Spleen (tissue), 11 donors: ENCODE measurements at regions not wholly inside any gene's neighbourhood (a gene's known extent, or its start where the extent isn't known, plus 50 kb on each side); places are given as distances from the start of the nearest gene placed in this dataset.

Experiments
- DNase-seq: peaks from one replicate; pipeline ENCODE4 v3.0.0-alpha.2; 2020
- H3K27ac ChIP-seq, 8 donors: fragments of 200-600 bp; sonication (generic) in 7 of 8; 1 replicate in 4 of 8; 2 replicates in 4 of 8; pipeline versions ENCODE4 v1.5.0 to v1.8.0; 2016 to 2021; ENCODE audit warnings: inconsistent platforms in 4 of 8, mild to moderate bottlenecking in 4 of 8, moderate library complexity in 1 of 8
- H3K27me3 ChIP-seq, 7 donors: fragments of 200-600 bp; sonication (generic) in 6 of 7; replicated peaks in 1 of 7; 1 replicate in 4 of 7; 2 replicates in 3 of 7; pipeline versions ENCODE4 v1.5.0 to v1.8.0; 2016 to 2021; ENCODE audit warnings: inconsistent platforms in 3 of 7, mild to moderate bottlenecking in 1 of 7
- H3K36me3 ChIP-seq, 6 donors: fragments of 200-600 bp; sonication (generic) in 5 of 6; 1 replicate in 4 of 6; 2 replicates in 2 of 6; pipeline versions ENCODE4 v1.5.0 to v1.8.0; 2016 to 2021; ENCODE audit warnings: inconsistent platforms in 2 of 6
- H3K4me1 ChIP-seq, 6 donors: fragments of 200-600 bp; sonication (generic) in 5 of 6; 1 replicate in 3 of 6; 2 replicates in 3 of 6; pipeline versions ENCODE4 v1.5.0 to v1.8.0; 2016 to 2021; ENCODE audit warnings: inconsistent platforms in 3 of 6
- H3K4me3 ChIP-seq, 8 donors: fragments of 200-600 bp; sonication (generic) in 7 of 8; 1 replicate in 4 of 8; 2 replicates in 4 of 8; pipeline versions ENCODE4 v1.5.0 to v1.8.0; 2016 to 2021; ENCODE audit warnings: inconsistent platforms in 4 of 8, mild to moderate bottlenecking in 4 of 8, moderate library complexity in 2 of 8
- H3K9me3 ChIP-seq, 8 donors: fragments of 200-600 bp; sonication (generic) in 7 of 8; 1 replicate in 4 of 8; 2 replicates in 4 of 8; pipeline versions ENCODE4 v1.5.0 to v1.8.0; 2016 to 2021; ENCODE audit warnings: inconsistent platforms in 4 of 8
- CTCF ChIP-seq, 11 experiments: fragments of 200-600 bp in 7 of 11; fragments of 450-650 bp in 4 of 11; sonication (generic) in 4 of 11; IDR thresholded peaks in 8 of 11; conservative IDR thresholded peaks in 3 of 11; 1 replicate in 7 of 11; 2 replicates in 4 of 11; pipeline versions ENCODE4 v1.4.0 to v1.8.0; 2016 to 2021; ENCODE audit warnings: antibody characterized with exemption in 11 of 11, inconsistent platforms in 4 of 11, mild to moderate bottlenecking in 1 of 11
- POLR2A ChIP-seq, 3 donors: fragments of 450-650 bp; IDR thresholded peaks; one replicate each; pipeline ENCODE4 v1.5.1; 2017; ENCODE audit warnings: antibody characterized with exemption in 3 of 3, mild to moderate bottlenecking in 1 of 3
- POLR2AphosphoS5 ChIP-seq, 3 donors: sonication (generic); formaldehyde crosslinking; IDR thresholded peaks; one replicate each; pipeline ENCODE4 v1.5.1; 2017; ENCODE audit warnings: antibody characterized with exemption in 3 of 3
- WGBS, 5 donors: extraction: QIAGEN DNeasy Blood & Tissue Kit in 3 of 5; methylation state at CpG; one replicate each; pipeline versions ENCODE4 v1.1.5 to v1.1.7; 2013 to 2018; 5-methylcytosine and 5-hydroxymethylcytosine counted together
- intact Hi-C: fragments of 100-400 bp; cut with DNase I; formaldehyde crosslinking; loops from one replicate; pipeline ENCODE4 v1.15.0; 2023; ENCODE audit warnings: low total_unique reads
- donor health status: healthy with polysubstance abuse.
- donor health status: DM: no; HTN: no; CAD: no; lungs with moderate emphysema.
- donor health status: DM: no; HTN: no; CAD: no.
- donor health status: Bipolar disorder and iron deficiency.
- donor health status: healthy.
- donor health status: DM: no; HTN: no; CAD: no.
- donor health status: DM: yes; HTN: yes; CAD: no.

- Histone ChIP-seq H3K27me3 (no peaks in the 10 kb centered on the region), H3K27ac (no peak overlapping the region), H3K9me3 (peaks cover 0 to 36% (median 12%) of the 10 kb centered on the region in 8 donors), H3K4me1 (no peaks in the 10 kb centered on the region), H3K36me3 (no peaks in the 10 kb centered on the region), H3K4me3 (no peak overlapping the region)
- DNase-seq: no peak
- intact Hi-C loops: no loop called here
- TF ChIP-seq POLR2A (IDR thresholded peaks at IDR 0.05) (no peak), POLR2AphosphoS5 (IDR thresholded peaks at IDR 0.05) (no peak), CTCF (IDR thresholded peaks at IDR 0.05 in 8 of 11, conservative IDR thresholded peaks at IDR 0.05 in 3 of 11) (no peak)
These were observed 1369.5 kb downstream of the CDH11 start for GRCh38 chr16:63752347-63752746.

- H3K4me3 ChIP-seq: no peak overlapping the region
- no peak overlapping the region for H3K27ac ChIP-seq
- H3K27me3 ChIP-seq: no peaks in the 10 kb centered on the region
- H3K4me1 ChIP-seq: no peaks in the 10 kb centered on the region
- peaks cover 0 to 18% (median 0%) of the 10 kb centered on the region in 8 donors for H3K9me3 ChIP-seq
- intact Hi-C loops: no loop called here
- TF ChIP-seq CTCF (IDR thresholded peaks at IDR 0.05 in 8 of 11, conservative IDR thresholded peaks at IDR 0.05 in 3 of 11): no peak
- TF ChIP-seq POLR2A (IDR thresholded peaks at IDR 0.05): no peak
- TF ChIP-seq POLR2AphosphoS5 (IDR thresholded peaks at IDR 0.05): no peak
- H3K36me3 ChIP-seq: no peaks in the 10 kb centered on the region
- DNase-seq: no peak
These were observed 1372.6 kb downstream of the CDH11 start for GRCh38 chr16:63749276-63749675.

- Histone ChIP-seq H3K36me3 (no peaks in the 10 kb centered on the region), H3K4me3 (no peak overlapping the region), H3K27me3 (no peaks in the 10 kb centered on the region), H3K27ac (no peak overlapping the region), H3K4me1 (no peaks in the 10 kb centered on the region), H3K9me3 (peaks cover 0 to 10% (median 0%) of the 10 kb centered on the region in 8 donors)
- WGBS, 5 donors: 86 to 95% (median 91%) methylated on average over 4 of the region's 4 CpGs
- intact Hi-C loops: no loop called here
- TF ChIP-seq CTCF (IDR thresholded peaks at IDR 0.05 in 8 of 11, conservative IDR thresholded peaks at IDR 0.05 in 3 of 11): no peak
- no peak for TF ChIP-seq POLR2A (IDR thresholded peaks at IDR 0.05)
- TF ChIP-seq POLR2AphosphoS5 (IDR thresholded peaks at IDR 0.05): no peak
- no peak for DNase-seq
These were observed 1376.4 kb downstream of the CDH11 start for GRCh38 chr16:63745456-63745855.

- intact Hi-C loops: no loop called here
- no peak overlapping the region for H3K27ac ChIP-seq
- H3K4me1 ChIP-seq: no peaks in the 10 kb centered on the region
- no peaks in the 10 kb centered on the region for H3K36me3 ChIP-seq
- H3K9me3 ChIP-seq: peaks cover 0 to 5% (median 0%) of the 10 kb centered on the region in 8 donors
- no peaks in the 10 kb centered on the region for H3K27me3 ChIP-seq
- DNase-seq: no peak
- TF ChIP-seq CTCF (IDR thresholded peaks at IDR 0.05 in 8 of 11, conservative IDR thresholded peaks at IDR 0.05 in 3 of 11): no peak
- TF ChIP-seq POLR2A (IDR thresholded peaks at IDR 0.05): no peak
- TF ChIP-seq POLR2AphosphoS5 (IDR thresholded peaks at IDR 0.05): no peak
- 75 to 90% (median 85%) methylated on average over 11 to 13 of the region's 13 CpGs for WGBS, 5 donors
- no peak overlapping the region for H3K4me3 ChIP-seq
These were observed 1377.6 kb downstream of the CDH11 start for GRCh38 chr16:63744077-63744874.
